CD4-positive, alpha-beta T cell treated with Interleukin-15 for 4 hours (primary cell): ENCODE measurements at regions not wholly inside any gene's neighbourhood (a gene's known extent, or its start where the extent isn't known, plus 50 kb on each side); places are given as distances from the start of the nearest gene placed in this dataset.
"Not testable (repeated sequence)": the region's sequence is repeated elsewhere in the genome, so short reads cannot be mapped to it uniquely, and the experiment has no call there.

ENCODE experiments used
- DNase-seq: peaks from one replicate; pipeline ENCODE4 v3.0.0-alpha.2; 2020; ENCODE audit warnings: low spot score

- no peak for DNase-seq
Measured at GRCh38 chr7:127530148-127530547, 55.2 kb downstream of the GCC1 start.

- no peak for DNase-seq
Measured at GRCh38 chr7:127527561-127527960, 57.8 kb downstream of the GCC1 start.

GRCh38 chr7:127525866-127526480 lies 59.4 kb downstream of the GCC1 start:
- no peak for DNase-seq

- DNase-seq: no peak
Measured at GRCh38 chr7:127516320-127516719, 69.1 kb downstream of the GCC1 start.

- peak; percentile 24 for DNase-seq
Measured at GRCh38 chr7:127514499-127514898, 70.9 kb downstream of the GCC1 start.

- DNase-seq: no peak
Measured at GRCh38 chr7:127513311-127513710, 72.1 kb downstream of the GCC1 start.

GRCh38 chr7:127512663-127513062 lies 72.7 kb downstream of the GCC1 start:
- no peak for DNase-seq

- DNase-seq: no peak
Measured at GRCh38 chr7:127504715-127505114, 80.7 kb downstream of the GCC1 start.

- DNase-seq: no peak
Measured at GRCh38 chr7:127501817-127502216, 83.6 kb downstream of the GCC1 start.

- DNase-seq: no peak
Measured at GRCh38 chr7:127487381-127487780, 94.9 kb upstream of the ZNF800 start.

GRCh38 chr7:127486654-127487053 lies 94.1 kb upstream of the ZNF800 start:
- no peak for DNase-seq

- DNase-seq: no peak
Measured at GRCh38 chr7:127485482-127485881, 93.0 kb upstream of the ZNF800 start.

GRCh38 chr7:127484954-127485353 lies 92.4 kb upstream of the ZNF800 start:
- DNase-seq: no peak

GRCh38 chr7:127478461-127478860 lies 86.0 kb upstream of the ZNF800 start:
- DNase-seq: no peak

- no peak for DNase-seq
Measured at GRCh38 chr7:127478024-127478355, 85.5 kb upstream of the ZNF800 start.

- DNase-seq: no peak
Measured at GRCh38 chr7:127477295-127478023, 85.0 kb upstream of the ZNF800 start.

- no peak for DNase-seq
Measured at GRCh38 chr7:127476618-127477017, 84.1 kb upstream of the ZNF800 start.

GRCh38 chr7:127474457-127474856 lies 81.9 kb upstream of the ZNF800 start:
- DNase-seq: no peak

- DNase-seq: no peak
Measured at GRCh38 chr7:127473409-127473808, 80.9 kb upstream of the ZNF800 start.

GRCh38 chr7:127460077-127460476 lies 67.6 kb upstream of the ZNF800 start:
- no peak for DNase-seq

- not testable (repeated sequence) for DNase-seq
Measured at GRCh38 chr7:127451258-127451657, 58.8 kb upstream of the ZNF800 start.

GRCh38 chr7:127448566-127448965 lies 56.1 kb upstream of the ZNF800 start:
- no peak for DNase-seq

GRCh38 chr7:127447326-127447945 lies 54.9 kb upstream of the ZNF800 start:
- peak; percentile 68 for DNase-seq

- DNase-seq: no peak
Measured at GRCh38 chr7:127446842-127447241, 54.3 kb upstream of the ZNF800 start.
